ENCODE measurements at regions not wholly inside any gene's neighbourhood (a gene's known extent, or its start where the extent isn't known, plus 50 kb on each side); places are given as distances from the start of the nearest gene placed in this dataset.

DNA sequence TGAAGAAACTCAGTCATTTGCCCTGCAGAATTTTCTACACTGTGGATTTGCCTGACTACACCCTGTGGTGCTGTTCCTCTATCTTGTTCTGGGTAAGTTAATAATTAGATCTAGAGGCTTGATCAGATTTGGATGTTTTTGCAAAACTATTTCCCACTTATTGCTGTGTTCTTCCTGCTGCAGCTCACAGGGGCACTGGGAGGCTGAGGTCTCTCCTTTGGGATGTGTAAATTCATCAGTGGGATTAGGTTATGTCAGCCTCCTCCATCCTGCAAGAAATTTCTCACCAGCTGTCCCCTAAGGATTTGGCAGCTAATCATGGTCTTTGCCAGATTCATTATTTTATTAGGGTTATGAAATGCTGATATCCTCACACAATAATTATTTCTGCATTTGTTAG lies 148.1 kb upstream of the ZNF32 start:
- ATAC-seq: no peak
- no TSS peak for BruUV-seq (replicated peaks)

DNA sequence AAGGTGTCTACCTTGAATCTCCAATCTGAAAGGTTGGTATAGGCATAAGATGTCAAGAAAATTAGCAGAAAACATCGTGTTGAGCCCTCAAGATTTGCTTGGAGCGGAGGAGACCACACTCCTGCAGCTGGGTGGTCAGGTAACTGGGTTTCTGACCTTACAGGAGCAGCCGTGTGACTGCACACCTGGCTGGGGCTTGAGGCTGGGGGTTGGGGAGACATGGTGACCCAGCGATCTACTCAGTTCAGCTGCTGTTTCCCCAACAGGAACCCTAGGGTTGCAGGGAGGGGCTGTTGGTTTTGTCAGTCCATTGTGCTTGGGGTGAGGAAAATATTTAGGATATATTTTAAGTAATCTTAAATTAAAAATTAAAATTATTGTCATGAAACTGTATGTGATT lies 147.0 kb upstream of the ZNF32 start:
- POLR2A ChIA-PET: no interaction called here
- TF ChIP-seq, protein P1, sequence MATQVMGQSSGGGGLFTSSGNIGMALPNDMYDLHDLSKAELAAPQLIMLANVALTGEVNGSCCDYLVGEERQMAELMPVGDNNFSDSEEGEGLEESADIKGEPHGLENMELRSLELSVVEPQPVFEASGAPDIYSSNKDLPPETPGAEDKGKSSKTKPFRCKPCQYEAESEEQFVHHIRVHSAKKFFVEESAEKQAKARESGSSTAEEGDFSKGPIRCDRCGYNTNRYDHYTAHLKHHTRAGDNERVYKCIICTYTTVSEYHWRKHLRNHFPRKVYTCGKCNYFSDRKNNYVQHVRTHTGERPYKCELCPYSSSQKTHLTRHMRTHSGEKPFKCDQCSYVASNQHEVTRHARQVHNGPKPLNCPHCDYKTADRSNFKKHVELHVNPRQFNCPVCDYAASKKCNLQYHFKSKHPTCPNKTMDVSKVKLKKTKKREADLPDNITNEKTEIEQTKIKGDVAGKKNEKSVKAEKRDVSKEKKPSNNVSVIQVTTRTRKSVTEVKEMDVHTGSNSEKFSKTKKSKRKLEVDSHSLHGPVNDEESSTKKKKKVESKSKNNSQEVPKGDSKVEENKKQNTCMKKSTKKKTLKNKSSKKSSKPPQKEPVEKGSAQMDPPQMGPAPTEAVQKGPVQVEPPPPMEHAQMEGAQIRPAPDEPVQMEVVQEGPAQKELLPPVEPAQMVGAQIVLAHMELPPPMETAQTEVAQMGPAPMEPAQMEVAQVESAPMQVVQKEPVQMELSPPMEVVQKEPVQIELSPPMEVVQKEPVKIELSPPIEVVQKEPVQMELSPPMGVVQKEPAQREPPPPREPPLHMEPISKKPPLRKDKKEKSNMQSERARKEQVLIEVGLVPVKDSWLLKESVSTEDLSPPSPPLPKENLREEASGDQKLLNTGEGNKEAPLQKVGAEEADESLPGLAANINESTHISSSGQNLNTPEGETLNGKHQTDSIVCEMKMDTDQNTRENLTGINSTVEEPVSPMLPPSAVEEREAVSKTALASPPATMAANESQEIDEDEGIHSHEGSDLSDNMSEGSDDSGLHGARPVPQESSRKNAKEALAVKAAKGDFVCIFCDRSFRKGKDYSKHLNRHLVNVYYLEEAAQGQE (IDR thresholded peaks at IDR 0.05; ENCODE audit: insufficient read depth in 1 of 2, low read depth in 2 of 2, low read length in 1 of 2): no peak
- TF ChIP-seq SIN3A (IDR thresholded peaks at IDR 0.05; ENCODE audit: borderline replicate concordance, insufficient read depth, low read depth, low read length) (no peak), POLR2AphosphoS5 (IDR thresholded peaks at IDR 0.05; ENCODE audit: low read depth, low read length) (no peak), TCF7L2 (IDR thresholded peaks at IDR 0.05; ENCODE audit: low read depth, low read length) (no peak)
- TF ChIP-seq, protein P2, sequence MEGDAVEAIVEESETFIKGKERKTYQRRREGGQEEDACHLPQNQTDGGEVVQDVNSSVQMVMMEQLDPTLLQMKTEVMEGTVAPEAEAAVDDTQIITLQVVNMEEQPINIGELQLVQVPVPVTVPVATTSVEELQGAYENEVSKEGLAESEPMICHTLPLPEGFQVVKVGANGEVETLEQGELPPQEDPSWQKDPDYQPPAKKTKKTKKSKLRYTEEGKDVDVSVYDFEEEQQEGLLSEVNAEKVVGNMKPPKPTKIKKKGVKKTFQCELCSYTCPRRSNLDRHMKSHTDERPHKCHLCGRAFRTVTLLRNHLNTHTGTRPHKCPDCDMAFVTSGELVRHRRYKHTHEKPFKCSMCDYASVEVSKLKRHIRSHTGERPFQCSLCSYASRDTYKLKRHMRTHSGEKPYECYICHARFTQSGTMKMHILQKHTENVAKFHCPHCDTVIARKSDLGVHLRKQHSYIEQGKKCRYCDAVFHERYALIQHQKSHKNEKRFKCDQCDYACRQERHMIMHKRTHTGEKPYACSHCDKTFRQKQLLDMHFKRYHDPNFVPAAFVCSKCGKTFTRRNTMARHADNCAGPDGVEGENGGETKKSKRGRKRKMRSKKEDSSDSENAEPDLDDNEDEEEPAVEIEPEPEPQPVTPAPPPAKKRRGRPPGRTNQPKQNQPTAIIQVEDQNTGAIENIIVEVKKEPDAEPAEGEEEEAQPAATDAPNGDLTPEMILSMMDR (IDR thresholded peaks at IDR 0.05): no peak
- DNase-seq (ENCODE audit: low read depth, low spot score): no peak
- no peaks in the 10 kb centered on the region for H3K4me1 ChIP-seq (ENCODE audit: control insufficient read depth, insufficient read depth, low read length)
- H3K27me3 ChIP-seq (ENCODE audit: control insufficient read depth, insufficient read depth, low read length): peaks cover 16% of the 10 kb centered on the region
- no TSS peak for BruUV-seq (replicated peaks)
- H3K36me3 ChIP-seq (ENCODE audit: control insufficient read depth, insufficient read depth, low read length): no peaks in the 10 kb centered on the region
- H3K4me3 ChIP-seq (ENCODE audit: low read depth in 2 of 2, low read length in 2 of 2): no peak overlapping the region
- in situ Hi-C loops (cut with HindIII; ENCODE audit: low pct_unique_long_range_greater_than_20kb, low sequenced_read_pairs) (no loop called here), intact Hi-C loops (cut with micrococcal nuclease; ENCODE audit: unreplicated experiment) (no loop called here)
- no peak overlapping the region for H3K27ac ChIP-seq (ENCODE audit: low read length)
- H3K9me3 ChIP-seq (ENCODE audit: control insufficient read depth, insufficient read depth, low read depth, low read length): no peaks in the 10 kb centered on the region
- ATAC-seq: no peak
- CTCF ChIA-PET: no interaction called here

More for the DNA sequence above, 148.1 kb upstream of the ZNF32 start:
- ChIA-PET POLR2A (no interaction called here), CTCF (no interaction called here)
- no peak for DNase-seq (ENCODE audit: low read depth, low spot score)
- in situ Hi-C loops (cut with HindIII; ENCODE audit: low pct_unique_long_range_greater_than_20kb, low sequenced_read_pairs) (no loop called here), intact Hi-C loops (cut with micrococcal nuclease; ENCODE audit: unreplicated experiment) (no loop called here)
- Histone ChIP-seq H3K9me3 (ENCODE audit: control insufficient read depth, insufficient read depth, low read depth, low read length) (no peaks in the 10 kb centered on the region), H3K4me1 (ENCODE audit: control insufficient read depth, insufficient read depth, low read length) (no peaks in the 10 kb centered on the region), H3K27me3 (ENCODE audit: control insufficient read depth, insufficient read depth, low read length) (peaks cover 17% of the 10 kb centered on the region), H3K27ac (ENCODE audit: low read length) (no peak overlapping the region), H3K36me3 (ENCODE audit: control insufficient read depth, insufficient read depth, low read length) (no peaks in the 10 kb centered on the region), H3K4me3 (ENCODE audit: low read depth in 2 of 2, low read length in 2 of 2) (no peak overlapping the region)
- TF ChIP-seq TCF7L2 (IDR thresholded peaks at IDR 0.05; ENCODE audit: low read depth, low read length) (no peak), POLR2AphosphoS5 (IDR thresholded peaks at IDR 0.05; ENCODE audit: low read depth, low read length) (no peak)
- TF ChIP-seq, protein P1 (IDR thresholded peaks at IDR 0.05; ENCODE audit: insufficient read depth in 1 of 2, low read depth in 2 of 2, low read length in 1 of 2): no peak
- TF ChIP-seq, protein P2 (IDR thresholded peaks at IDR 0.05): no peak
